ENCODE measurements at regions not wholly inside any gene's neighbourhood (a gene's known extent, or its start where the extent isn't known, plus 50 kb on each side); places are given as distances from the start of the nearest gene placed in this dataset.
"Not testable (repeated sequence)": the region's sequence is repeated elsewhere in the genome, so short reads cannot be mapped to it uniquely, and the experiment has no call there.

DNA sequence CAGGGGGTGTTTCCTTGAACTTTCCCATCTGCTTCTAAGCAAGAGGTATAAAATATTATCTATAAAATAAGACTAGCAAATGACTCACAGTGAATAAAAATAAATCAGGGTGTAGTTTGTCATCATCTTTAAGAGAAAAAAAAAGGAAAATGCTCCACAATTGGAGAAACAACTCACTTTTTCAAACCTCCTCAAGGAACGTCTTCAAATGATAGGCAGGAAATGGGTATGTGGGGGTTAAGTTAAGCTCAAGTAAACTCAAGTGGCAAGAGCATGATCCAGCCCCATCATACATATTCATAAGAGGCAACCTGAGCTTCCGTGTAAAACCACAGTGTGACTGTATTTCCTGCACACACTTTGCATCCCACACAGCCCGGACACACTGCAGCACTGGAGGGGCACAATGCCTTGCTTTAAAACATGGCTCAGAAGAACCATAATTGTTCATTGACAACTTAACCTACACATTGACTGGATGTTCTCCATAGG lies 58.5 kb upstream of the CEP85L start:
- Histone ChIP-seq H3K36me3 (ENCODE audit: insufficient read depth, insufficient read length, low read length) (no peaks in the 10 kb centered on the region), H3K9ac (ENCODE audit: insufficient read length, low read depth) (no peak overlapping the region), H3K9me3 (ENCODE audit: insufficient read depth, low read length) (no peaks in the 10 kb centered on the region), H3K4me3 (ENCODE audit: insufficient read length, low read depth) (no peak overlapping the region), H3K27me3 (ENCODE audit: insufficient read depth, insufficient read length) (no peaks in the 10 kb centered on the region), H3K4me1 (ENCODE audit: insufficient read depth, insufficient read length) (no peaks in the 10 kb centered on the region)
- TF ChIP-seq YY1 (IDR thresholded peaks at IDR 0.05; ENCODE audit: insufficient read depth, insufficient read length) (no peak), SUZ12 (IDR thresholded peaks at IDR 0.05; ENCODE audit: extremely low read depth, insufficient read depth, insufficient read length) (no peak), ZNF274 (IDR thresholded peaks at IDR 0.05; ENCODE audit: low read depth, low read length) (no peak)
- no peak for DNase-seq (ENCODE audit: low read depth, low spot score)

DNA sequence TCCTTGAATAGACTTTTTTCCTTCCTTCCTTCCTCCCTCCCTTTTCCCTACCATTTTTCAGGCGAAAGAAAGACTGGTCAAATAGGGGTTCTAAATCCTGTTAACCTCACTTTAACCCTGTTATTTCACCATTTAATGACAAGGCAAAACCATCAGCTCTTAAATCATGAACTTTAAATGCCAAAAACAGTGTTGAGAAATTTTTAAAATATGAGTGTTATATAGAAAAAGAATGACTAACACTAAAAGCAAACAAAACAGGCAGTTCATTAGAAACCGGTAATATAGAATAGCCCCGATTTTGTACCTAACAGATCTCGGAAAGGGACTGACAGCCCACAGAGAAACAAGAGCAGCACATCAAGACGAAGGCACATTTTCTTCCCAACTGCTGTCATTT lies 57.4 kb upstream of the CEP85L start:
- H3K27me3 ChIP-seq (ENCODE audit: insufficient read depth, insufficient read length) = no peaks in the 10 kb centered on the region
- TF ChIP-seq ZNF274 (IDR thresholded peaks at IDR 0.05; ENCODE audit: low read depth, low read length) = no peak
- no peak for TF ChIP-seq SUZ12 (IDR thresholded peaks at IDR 0.05; ENCODE audit: extremely low read depth, insufficient read depth, insufficient read length)
- no peak for TF ChIP-seq YY1 (IDR thresholded peaks at IDR 0.05; ENCODE audit: insufficient read depth, insufficient read length)
- no peak overlapping the region for H3K9ac ChIP-seq (ENCODE audit: insufficient read length, low read depth)
- DNase-seq (ENCODE audit: low read depth, low spot score) = no peak
- no peak overlapping the region for H3K4me3 ChIP-seq (ENCODE audit: insufficient read length, low read depth)
- no peaks in the 10 kb centered on the region for H3K36me3 ChIP-seq (ENCODE audit: insufficient read depth, insufficient read length, low read length)
- no peaks in the 10 kb centered on the region for H3K4me1 ChIP-seq (ENCODE audit: insufficient read depth, insufficient read length)
- H3K9me3 ChIP-seq (ENCODE audit: insufficient read depth, low read length) = no peaks in the 10 kb centered on the region

DNA sequence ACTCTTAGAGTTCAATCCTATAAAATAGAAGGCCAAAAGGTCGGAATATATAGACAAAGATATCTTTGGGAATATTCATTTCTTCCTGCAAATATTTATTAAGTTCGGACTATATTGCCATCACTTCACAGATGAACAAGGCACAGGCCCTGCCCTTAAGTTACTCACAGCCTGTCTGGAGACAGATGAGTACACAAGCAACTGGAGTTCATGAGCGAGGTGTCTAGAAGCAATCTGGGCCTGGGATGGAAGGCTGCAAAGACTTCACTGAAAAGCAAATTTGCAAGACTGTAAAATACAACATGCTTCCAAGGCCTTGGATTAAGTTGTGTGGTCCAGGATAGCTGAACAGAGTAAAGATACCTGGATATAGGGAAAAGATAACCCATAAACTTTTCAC lies 56.7 kb upstream of the CEP85L start:
- no peaks in the 10 kb centered on the region for H3K9me3 ChIP-seq (ENCODE audit: insufficient read depth, low read length)
- no peak for DNase-seq (ENCODE audit: low read depth, low spot score)

DNA sequence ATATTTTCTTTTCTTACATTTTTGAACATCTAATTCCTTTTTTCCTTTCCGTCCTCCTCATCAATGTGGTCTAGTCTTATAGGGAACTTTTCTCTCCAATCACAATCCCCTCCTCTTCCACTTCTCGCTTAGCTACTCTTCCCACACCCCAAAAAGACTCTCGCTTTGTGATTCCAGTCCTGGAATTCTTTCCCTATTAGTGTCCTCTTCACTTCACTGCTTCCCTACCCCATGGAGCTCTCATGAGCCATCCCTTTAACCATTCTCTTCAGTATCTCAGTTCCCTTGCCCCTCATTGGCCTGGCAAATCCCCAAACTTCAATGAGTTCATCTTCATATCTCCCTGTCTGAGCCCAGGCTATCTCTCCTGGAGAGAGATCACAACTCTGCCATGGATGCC lies 55.3 kb upstream of the CEP85L start:
- no peak overlapping the region for H3K9ac ChIP-seq (ENCODE audit: insufficient read length, low read depth)
- no peaks in the 10 kb centered on the region for H3K4me1 ChIP-seq (ENCODE audit: insufficient read depth, insufficient read length)
- H3K9me3 ChIP-seq (ENCODE audit: insufficient read depth, low read length) = no peaks in the 10 kb centered on the region
- DNase-seq (ENCODE audit: low read depth, low spot score) = no peak
- TF ChIP-seq SUZ12 (IDR thresholded peaks at IDR 0.05; ENCODE audit: extremely low read depth, insufficient read depth, insufficient read length) = no peak
- TF ChIP-seq YY1 (IDR thresholded peaks at IDR 0.05; ENCODE audit: insufficient read depth, insufficient read length) = no peak
- TF ChIP-seq ZNF274 (IDR thresholded peaks at IDR 0.05; ENCODE audit: low read depth, low read length) = no peak
- H3K4me3 ChIP-seq (ENCODE audit: insufficient read length, low read depth) = no peak overlapping the region
- H3K27me3 ChIP-seq (ENCODE audit: insufficient read depth, insufficient read length) = no peaks in the 10 kb centered on the region
- no peaks in the 10 kb centered on the region for H3K36me3 ChIP-seq (ENCODE audit: insufficient read depth, insufficient read length, low read length)

More for the DNA sequence above, 56.7 kb upstream of the CEP85L start:
- Histone ChIP-seq H3K4me1 (ENCODE audit: insufficient read depth, insufficient read length) (no peaks in the 10 kb centered on the region), H3K36me3 (ENCODE audit: insufficient read depth, insufficient read length, low read length) (no peaks in the 10 kb centered on the region), H3K9ac (ENCODE audit: insufficient read length, low read depth) (no peak overlapping the region), H3K4me3 (ENCODE audit: insufficient read length, low read depth) (no peak overlapping the region), H3K27me3 (ENCODE audit: insufficient read depth, insufficient read length) (no peaks in the 10 kb centered on the region)
- TF ChIP-seq SUZ12 (IDR thresholded peaks at IDR 0.05; ENCODE audit: extremely low read depth, insufficient read depth, insufficient read length) (no peak), ZNF274 (IDR thresholded peaks at IDR 0.05; ENCODE audit: low read depth, low read length) (no peak), YY1 (IDR thresholded peaks at IDR 0.05; ENCODE audit: insufficient read depth, insufficient read length) (no peak)

DNA sequence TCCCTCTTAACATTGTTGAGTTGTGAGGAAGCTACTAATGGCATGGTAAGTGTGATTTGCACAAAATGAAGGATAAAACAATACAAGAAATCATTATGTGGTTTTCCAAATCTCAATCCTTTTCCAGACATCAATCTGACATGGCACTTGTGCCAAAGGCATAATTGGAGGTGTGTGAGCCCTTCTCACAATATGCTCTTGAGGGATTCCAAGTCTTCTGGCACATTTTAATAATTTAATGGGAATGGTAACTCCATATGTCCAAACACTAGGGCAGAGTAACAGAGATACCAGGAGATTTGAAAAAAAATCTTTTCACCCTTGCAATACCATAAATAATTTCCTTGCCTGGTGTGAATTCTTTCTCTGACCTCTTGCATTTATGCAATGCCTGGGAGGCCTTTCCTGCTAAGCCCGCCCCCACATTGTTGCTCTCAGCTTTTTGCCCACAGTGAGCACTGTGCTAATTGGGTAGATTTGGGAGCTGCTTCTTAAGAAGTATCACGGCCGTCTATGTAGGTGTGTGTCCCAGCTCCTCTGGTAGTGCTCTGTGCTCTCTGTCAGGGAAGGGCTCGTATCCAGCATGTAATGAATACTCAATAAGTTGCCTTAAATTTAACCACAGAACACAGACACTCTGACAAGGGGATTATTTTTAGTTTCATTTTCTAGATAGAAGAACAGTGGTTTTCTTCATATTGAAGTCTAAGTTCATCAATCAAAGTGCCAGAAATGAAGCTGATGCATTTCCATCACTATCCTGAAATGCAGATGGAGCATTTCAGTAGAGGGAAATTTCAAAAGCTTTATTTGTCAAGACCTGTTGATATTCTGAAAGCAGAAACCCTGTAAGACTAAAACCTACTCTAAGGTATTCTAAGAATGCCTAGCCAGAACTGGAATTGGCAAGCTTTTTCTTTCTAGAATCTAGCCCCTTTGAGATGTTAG lies 54.4 kb upstream of the CEP85L start:
- H3K27me3 ChIP-seq (ENCODE audit: insufficient read depth, insufficient read length) = no peaks in the 10 kb centered on the region
- H3K4me3 ChIP-seq (ENCODE audit: insufficient read length, low read depth) = no peak overlapping the region
- TF ChIP-seq YY1 (IDR thresholded peaks at IDR 0.05; ENCODE audit: insufficient read depth, insufficient read length) (no peak), SUZ12 (IDR thresholded peaks at IDR 0.05; ENCODE audit: extremely low read depth, insufficient read depth, insufficient read length) (no peak), ZNF274 (IDR thresholded peaks at IDR 0.05; ENCODE audit: low read depth, low read length) (no peak)
- no peaks in the 10 kb centered on the region for H3K36me3 ChIP-seq (ENCODE audit: insufficient read depth, insufficient read length, low read length)
- no peaks in the 10 kb centered on the region for H3K4me1 ChIP-seq (ENCODE audit: insufficient read depth, insufficient read length)
- DNase-seq (ENCODE audit: low read depth, low spot score) = no peak
- H3K9ac ChIP-seq (ENCODE audit: insufficient read length, low read depth) = no peak overlapping the region
- H3K9me3 ChIP-seq (ENCODE audit: insufficient read depth, low read length) = no peaks in the 10 kb centered on the region

DNA sequence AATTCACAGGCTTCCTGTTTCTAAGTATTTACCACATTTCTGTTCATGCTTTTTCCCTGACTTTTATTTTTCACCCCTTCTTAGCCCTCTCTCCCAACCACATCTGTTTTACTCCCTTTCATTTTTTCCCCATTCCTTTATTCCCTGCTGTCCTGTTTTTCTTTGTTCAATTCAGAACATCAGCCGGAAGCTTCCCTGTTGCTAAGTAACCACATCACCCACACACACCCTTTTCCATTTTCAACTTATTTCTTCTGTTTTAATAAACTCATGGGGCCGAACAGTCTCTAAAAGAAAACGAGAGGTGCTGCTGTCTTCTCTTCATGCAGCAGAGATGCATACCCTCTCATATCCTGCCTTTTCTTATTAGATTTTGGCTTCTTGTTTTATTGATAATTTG lies 53.5 kb upstream of the CEP85L start:
- no peaks in the 10 kb centered on the region for H3K4me1 ChIP-seq (ENCODE audit: insufficient read depth, insufficient read length)
- H3K27me3 ChIP-seq (ENCODE audit: insufficient read depth, insufficient read length) = no peaks in the 10 kb centered on the region
- H3K36me3 ChIP-seq (ENCODE audit: insufficient read depth, insufficient read length, low read length) = no peaks in the 10 kb centered on the region
- H3K9ac ChIP-seq (ENCODE audit: insufficient read length, low read depth) = no peak overlapping the region
- TF ChIP-seq SUZ12 (IDR thresholded peaks at IDR 0.05; ENCODE audit: extremely low read depth, insufficient read depth, insufficient read length) = no peak
- no peak for TF ChIP-seq YY1 (IDR thresholded peaks at IDR 0.05; ENCODE audit: insufficient read depth, insufficient read length)
- TF ChIP-seq ZNF274 (IDR thresholded peaks at IDR 0.05; ENCODE audit: low read depth, low read length) = no peak
- H3K9me3 ChIP-seq (ENCODE audit: insufficient read depth, low read length) = no peaks in the 10 kb centered on the region
- no peak for DNase-seq (ENCODE audit: low read depth, low spot score)
- H3K4me3 ChIP-seq (ENCODE audit: insufficient read length, low read depth) = no peak overlapping the region

DNA sequence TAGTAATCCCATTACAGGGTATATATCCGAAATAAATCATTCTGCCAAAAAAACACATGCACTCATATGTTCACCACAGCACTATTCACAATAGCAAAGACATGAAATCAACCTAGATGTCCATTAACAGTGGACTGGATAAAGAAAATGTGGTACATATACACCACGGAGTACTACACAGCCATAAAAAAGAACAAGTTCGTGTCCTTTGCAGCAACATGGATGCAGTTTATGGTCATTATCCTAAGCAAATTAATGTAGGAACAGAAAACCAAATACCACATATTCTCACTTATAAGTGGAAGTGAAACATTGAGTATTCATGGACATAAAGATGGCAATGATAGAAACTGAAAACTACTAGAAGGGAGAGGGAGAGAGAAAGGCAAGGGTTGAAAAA lies 49.9 kb upstream of the CEP85L start:
- H3K27me3 ChIP-seq (ENCODE audit: insufficient read depth, insufficient read length); H3K4me3 ChIP-seq (ENCODE audit: insufficient read length, low read depth); H3K4me1 ChIP-seq (ENCODE audit: insufficient read depth, insufficient read length); DNase-seq (ENCODE audit: low read depth, low spot score); H3K9ac ChIP-seq (ENCODE audit: insufficient read length, low read depth); H3K36me3 ChIP-seq (ENCODE audit: insufficient read depth, insufficient read length, low read length); H3K9me3 ChIP-seq (ENCODE audit: insufficient read depth, low read length): not testable (repeated sequence)
